GM18951 (cell line): ENCODE measurements at regions not wholly inside any gene's neighbourhood (a gene's known extent, or its start where the extent isn't known, plus 50 kb on each side); places are given as distances from the start of the nearest gene placed in this dataset.

Experiments
- POLR2A ChIP-seq: IDR thresholded peaks from 4 replicates; pipeline ENCODE4 v1.6.1; 2011; ENCODE audit warnings: mild to moderate bottlenecking; ENCODE audit not compliant: insufficient read length, insufficient read depth; ENCODE audit errors: extremely low read depth
- in situ Hi-C: fragments of 300-500 bp; cut with MboI; formaldehyde crosslinking; loops from one replicate; pipeline ENCODE4 v1.12.0; 2022; ENCODE audit warnings: low sequenced_read_pairs, mixed read lengths, inconsistent platforms; ENCODE audit not compliant: unreplicated experiment

GRCh38 chr9:16119261-16120230 lies 566.7 kb downstream of the CCDC171 start:
- in situ Hi-C loops: no loop called here
- no peak for TF ChIP-seq POLR2A

- in situ Hi-C loops: no loop called here
- no peak for TF ChIP-seq POLR2A
Observed at GRCh38 chr9:16120231-16120641, 567.4 kb downstream of the CCDC171 start.

GRCh38 chr9:16120727-16121126 lies 567.9 kb downstream of the CCDC171 start:
- in situ Hi-C loops: no loop called here
- no peak for TF ChIP-seq POLR2A

- in situ Hi-C loops: no loop called here
Observed at GRCh38 chr9:16121168-16121567, 568.3 kb downstream of the CCDC171 start.

GRCh38 chr9:16121601-16122286 lies 568.9 kb downstream of the CCDC171 start:
- in situ Hi-C loops: no loop called here

More at GRCh38 chr9:16121168-16121567, 568.3 kb downstream of the CCDC171 start:
- no peak for TF ChIP-seq POLR2A

GRCh38 chr9:16125629-16126028 lies 572.8 kb downstream of the CCDC171 start:
- TF ChIP-seq POLR2A: no peak
- in situ Hi-C loops: loop anchor here (25.0 kb wide), 1 partner anchor 263 kb away; no protein-coding TSS in a partner anchor

More at GRCh38 chr9:16121601-16122286, 568.9 kb downstream of the CCDC171 start:
- no peak for TF ChIP-seq POLR2A

- TF ChIP-seq POLR2A: no peak
- in situ Hi-C loops: loop anchor here (25.0 kb wide), 1 partner anchor 264 kb away; no protein-coding TSS in a partner anchor
Observed at GRCh38 chr9:16126042-16126441, 573.2 kb downstream of the CCDC171 start.

GRCh38 chr9:16128003-16128402 lies 575.2 kb downstream of the CCDC171 start:
- in situ Hi-C loops: loop anchor here (25.0 kb wide), 1 partner anchor 266 kb away; no protein-coding TSS in a partner anchor
- TF ChIP-seq POLR2A: no peak

- in situ Hi-C loops: loop anchor here (25.0 kb wide), 1 partner anchor 269 kb away; no protein-coding TSS in a partner anchor
- no peak for TF ChIP-seq POLR2A
Observed at GRCh38 chr9:16131264-16131663, 578.4 kb downstream of the CCDC171 start.

GRCh38 chr9:16132513-16132912 lies 579.7 kb downstream of the CCDC171 start:
- TF ChIP-seq POLR2A: no peak
- in situ Hi-C loops: loop anchor here (25.0 kb wide), 1 partner anchor 270 kb away; no protein-coding TSS in a partner anchor

GRCh38 chr9:16133032-16133431 lies 580.2 kb downstream of the CCDC171 start:
- TF ChIP-seq POLR2A: no peak

GRCh38 chr9:16133556-16134227 lies 580.8 kb downstream of the CCDC171 start:
- in situ Hi-C loops: loop anchor here (25.0 kb wide), 1 partner anchor 271 kb away; no protein-coding TSS in a partner anchor
- TF ChIP-seq POLR2A: no peak

More at GRCh38 chr9:16133032-16133431, 580.2 kb downstream of the CCDC171 start:
- in situ Hi-C loops: loop anchor here (25.0 kb wide), 1 partner anchor 271 kb away; no protein-coding TSS in a partner anchor
